T47D (cell line): ENCODE measurements at regions not wholly inside any gene's neighbourhood (a gene's known extent, or its start where the extent isn't known, plus 50 kb on each side); places are given as distances from the start of the nearest gene placed in this dataset.
"Not testable (repeated sequence)": the region's sequence is repeated elsewhere in the genome, so short reads cannot be mapped to it uniquely, and the experiment has no call there.

Source experiments
- DNase-seq, 2 experiments: peaks; one replicate each; pipeline versions ENCODE4 v3.0.0 to v3.0.0-alpha.2; 2011 to 2012; ENCODE audit warnings: low read depth in 1 of 2, low spot score in 1 of 2
- JUND ChIP-seq: IDR thresholded peaks from 2 replicates; pipeline ENCODE4 v1.6.1; 2012; ENCODE audit warnings: low read depth
- in situ Hi-C: cut with HindIII; loops from 2 replicates; pipeline ENCODE4 v1.10.0; 2016; ENCODE audit warnings: low sequenced_read_pairs, low pct_unique_long_range_greater_than_20kb

DNA sequence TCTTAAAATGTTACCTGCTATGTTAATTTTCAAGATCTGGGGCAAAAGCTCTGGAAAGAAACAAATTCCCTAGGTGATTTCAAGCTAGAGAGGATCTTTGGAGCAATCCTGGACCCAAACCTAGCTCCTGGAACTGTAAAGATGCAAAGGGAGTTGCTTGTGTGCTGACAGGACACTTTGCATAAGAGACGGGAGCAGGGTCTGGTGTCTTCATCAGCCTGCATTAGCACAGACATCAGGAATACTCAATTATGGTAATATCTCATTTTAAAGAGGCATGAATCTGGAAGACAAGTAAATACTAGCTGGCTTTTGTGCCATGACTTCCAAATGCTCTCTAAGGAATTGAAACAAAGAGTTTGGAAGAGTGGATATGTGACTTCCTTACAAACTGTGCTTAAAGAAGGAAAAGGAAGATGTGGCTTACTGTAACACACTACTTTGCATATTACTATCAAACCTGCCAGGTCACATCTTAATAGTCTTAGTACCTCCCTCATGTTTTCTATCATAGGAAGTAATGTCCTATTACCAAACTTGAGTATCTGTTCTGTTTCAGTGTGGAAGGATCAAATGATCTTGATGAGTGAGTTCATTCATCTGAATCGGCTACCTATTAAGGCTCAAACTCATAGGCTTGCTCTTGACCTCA lies 193.4 kb downstream of the ALDH8A1 start:
- no peak for TF ChIP-seq JUND
- in situ Hi-C loops: no loop called here
- DNase-seq: no peak

DNA sequence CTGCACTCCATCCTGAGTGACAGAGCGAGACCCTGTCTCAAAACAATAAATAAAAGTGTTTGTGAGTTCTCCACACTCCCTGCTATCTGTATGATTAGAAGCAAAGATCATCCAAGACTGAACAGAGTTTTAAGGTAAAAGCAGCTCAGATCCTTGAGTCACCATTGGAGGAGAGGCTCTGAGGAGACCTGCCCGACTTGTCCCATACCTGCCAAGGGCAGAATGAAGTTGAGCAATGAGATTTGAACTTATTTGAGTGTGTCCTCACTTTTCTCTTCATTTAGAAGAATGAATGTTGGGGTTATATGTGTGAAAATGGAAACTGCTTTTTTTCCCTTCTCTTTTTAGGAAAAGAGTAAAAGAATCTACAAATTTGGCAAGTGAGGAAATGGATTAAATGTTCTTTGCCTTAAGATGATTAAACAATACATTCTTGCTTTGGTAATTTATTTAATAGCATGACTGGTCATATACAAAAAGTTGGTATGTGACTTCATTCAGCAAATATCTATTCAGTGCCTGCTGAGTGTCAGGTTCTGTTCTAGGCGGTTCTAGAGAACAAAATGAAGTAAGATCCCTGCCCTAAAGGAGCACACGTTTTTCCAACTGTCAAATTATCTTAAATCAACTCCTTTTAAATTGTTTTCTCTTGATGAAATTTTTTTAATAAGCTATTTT lies 195.7 kb downstream of the ALDH8A1 start:
- in situ Hi-C loops: no loop called here
- DNase-seq: no peak
- TF ChIP-seq JUND: no peak

GRCh38 chr6:134753001-134753400 lies 196.9 kb downstream of the ALDH8A1 start:
- DNase-seq: no peak
- TF ChIP-seq JUND: no peak
- in situ Hi-C loops: no loop called here

- in situ Hi-C loops: no loop called here
- no peak for TF ChIP-seq JUND
These were observed 197.5 kb downstream of the ALDH8A1 start for GRCh38 chr6:134752445-134752844.

DNA sequence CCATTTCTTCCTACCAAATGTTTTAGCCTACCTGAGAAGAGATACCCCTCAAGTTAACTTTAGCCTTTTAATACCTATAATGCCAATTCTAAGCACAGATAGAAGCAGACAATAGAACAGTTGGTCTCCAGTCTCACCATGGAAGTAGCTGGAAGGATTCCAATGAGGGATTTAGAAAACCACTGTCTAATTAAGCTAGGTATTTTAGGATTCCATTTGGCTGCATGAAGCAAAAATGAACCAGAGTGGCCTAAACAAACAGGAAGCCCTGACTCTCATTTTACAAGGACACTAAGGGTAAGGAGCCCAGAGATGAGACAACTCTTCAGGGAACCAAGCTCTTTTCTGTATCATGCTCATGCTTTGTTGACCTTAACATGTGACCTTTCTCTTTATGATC lies 199.2 kb downstream of the ALDH8A1 start:
- no peak for DNase-seq
- no peak for TF ChIP-seq JUND
- in situ Hi-C loops: no loop called here

More at GRCh38 chr6:134752445-134752844, 197.5 kb downstream of the ALDH8A1 start:
- DNase-seq: no peak

- in situ Hi-C loops: no loop called here
- TF ChIP-seq JUND: no peak
- DNase-seq: no peak
These were observed 201.4 kb downstream of the ALDH8A1 start for GRCh38 chr6:134748484-134748883.

GRCh38 chr6:134747197-134747596 lies 202.7 kb downstream of the ALDH8A1 start:
- DNase-seq, in situ Hi-C loops: not testable (repeated sequence)

- no peak for DNase-seq
- no peak for TF ChIP-seq JUND
- in situ Hi-C loops: no loop called here
These were observed 203.8 kb downstream of the ALDH8A1 start for GRCh38 chr6:134746140-134746539.

DNA sequence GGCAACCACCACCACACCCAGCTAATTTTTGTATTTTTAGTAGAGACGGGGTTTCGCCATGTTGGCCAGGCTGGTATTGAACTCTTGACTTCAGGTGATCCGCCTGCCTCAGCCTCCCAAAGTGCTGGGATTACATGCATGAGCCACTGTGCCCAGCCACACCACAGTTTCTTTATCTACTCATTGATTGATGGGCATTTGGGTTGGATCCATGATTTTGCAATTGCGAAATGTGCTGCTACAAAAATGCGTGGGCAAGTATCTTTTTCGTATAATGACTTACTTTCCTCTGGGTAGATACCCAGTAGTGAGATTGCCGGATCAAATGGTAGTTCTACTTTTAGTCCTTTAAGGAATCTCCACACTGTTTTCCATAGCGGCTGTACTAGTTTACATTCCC lies 204.7 kb downstream of the ALDH8A1 start:
- in situ Hi-C loops, DNase-seq: not testable (repeated sequence)

DNA sequence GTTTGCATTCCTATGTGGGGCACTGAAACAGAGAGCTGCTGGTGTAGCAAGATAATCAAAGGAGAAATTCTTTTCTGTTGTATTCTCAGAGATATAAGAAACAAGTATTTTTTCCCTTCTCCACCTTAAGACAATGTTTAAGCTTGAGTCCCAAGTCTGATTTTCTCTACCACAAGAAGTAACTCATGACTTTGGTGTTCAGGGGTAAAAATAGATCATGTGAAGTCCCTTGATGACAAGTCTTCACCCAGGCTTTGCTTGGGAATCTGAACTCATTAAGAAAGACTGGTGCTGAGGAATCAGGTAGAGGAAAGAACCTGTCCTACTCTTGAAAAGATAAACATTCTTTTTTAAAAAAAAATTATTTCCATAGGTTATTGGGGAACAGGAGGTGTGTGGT lies 205.6 kb downstream of the ALDH8A1 start:
- DNase-seq: no peak
- no peak for TF ChIP-seq JUND
- in situ Hi-C loops: no loop called here

DNA sequence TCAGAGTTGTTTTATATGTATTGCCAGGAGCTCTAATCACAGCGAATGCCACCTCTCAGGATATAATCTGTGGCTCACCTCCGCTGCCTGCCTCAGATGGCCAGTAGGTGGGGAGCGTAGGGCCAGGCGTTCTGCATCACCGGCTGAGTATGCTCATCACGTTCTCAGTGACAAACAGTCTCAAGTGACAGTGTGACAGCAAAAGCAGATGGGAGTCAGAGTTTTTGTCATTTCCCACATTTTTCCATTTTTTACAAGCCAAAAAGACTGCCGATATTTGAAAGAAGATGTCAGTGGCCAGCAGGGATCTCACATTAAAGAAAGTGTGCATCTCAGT lies 208.7 kb downstream of the ALDH8A1 start:
- peak in 1 of 2 experiments; percentile 36 for DNase-seq
- in situ Hi-C loops: no loop called here

GRCh38 chr6:134740473-134741199 lies 209.3 kb downstream of the ALDH8A1 start:
- no peak for TF ChIP-seq JUND
- no peak for DNase-seq
- in situ Hi-C loops: no loop called here

More for the DNA sequence above, 208.7 kb downstream of the ALDH8A1 start:
- no peak for TF ChIP-seq JUND

DNA sequence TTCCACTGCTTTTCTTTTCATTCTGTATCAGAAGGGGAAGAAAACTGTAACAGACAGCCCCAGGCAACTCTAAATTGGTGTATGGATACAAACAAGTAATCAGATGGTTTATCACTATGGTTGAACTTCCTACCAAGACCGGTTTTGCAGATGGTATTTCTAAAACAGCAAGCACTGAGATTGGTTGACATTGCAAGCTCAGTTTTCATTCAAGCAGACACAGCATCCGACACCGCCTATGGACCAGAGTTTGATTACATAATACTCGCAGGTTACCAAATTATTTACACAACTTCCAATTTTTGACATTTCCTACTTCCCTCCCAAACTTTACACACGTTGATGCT lies 209.9 kb downstream of the ALDH8A1 start:
- no peak for DNase-seq
- TF ChIP-seq JUND: no peak

More for the DNA sequence above, 209.9 kb downstream of the ALDH8A1 start:
- in situ Hi-C loops: no loop called here
